Stomach (tissue), 8 donors: ENCODE measurements at regions not wholly inside any gene's neighbourhood (a gene's known extent, or its start where the extent isn't known, plus 50 kb on each side); places are given as distances from the start of the nearest gene placed in this dataset.

Experiments
- DNase-seq, 2 donors: peaks; one replicate each; pipeline versions ENCODE4 v3.0.0 to v3.0.0-alpha.2; 2013 to 2019
- H3K27ac ChIP-seq, 5 donors: fragments of 200-600 bp in 4 of 5; sonication (generic) in 4 of 5; one replicate each; pipeline ENCODE4 v1.5.1; 2013 to 2019; ENCODE audit warnings: mild to moderate bottlenecking in 1 of 5, moderate library complexity in 1 of 5
- H3K27me3 ChIP-seq, 3 donors: fragments of 200-600 bp; sonication (generic); one replicate each; pipeline ENCODE4 v1.5.1; 2017 to 2019; ENCODE audit warnings: mixed run types in 1 of 3
- H3K36me3 ChIP-seq, 4 donors: fragments of 200-600 bp; sonication (generic); 1 replicate in 3 of 4; 2 replicates in 1 of 4; pipeline ENCODE4 v1.5.1; 2016 to 2019
- H3K4me1 ChIP-seq, 4 donors: fragments of 200-600 bp; sonication (generic); one replicate each; pipeline ENCODE4 v1.5.1; 2016 to 2019
- H3K4me3 ChIP-seq, 4 donors: fragments of 200-600 bp; sonication (generic) in 3 of 4; one replicate each; pipeline ENCODE4 v1.5.1; 2016 to 2019; ENCODE audit warnings: mild to moderate bottlenecking in 1 of 4
- H3K9me3 ChIP-seq, 4 donors: fragments of 200-600 bp; sonication (generic); one replicate each; pipeline ENCODE4 v1.5.1; 2016 to 2019
- CTCF ChIP-seq, 7 experiments: fragments of 450-650 bp in 4 of 7; fragments of 200-600 bp in 3 of 7; sonication (generic) in 3 of 7; IDR thresholded peaks; one replicate each; pipeline ENCODE4 v1.5.1; 2016 to 2019; ENCODE audit warnings: antibody characterized with exemption in 7 of 7, control low read depth in 2 of 7, mild to moderate bottlenecking in 1 of 7
- EP300 ChIP-seq: sonication (generic); formaldehyde crosslinking; IDR thresholded peaks from one replicate; pipeline ENCODE4 v1.6.1; 2017; ENCODE audit warnings: antibody characterized with exemption
- POLR2A ChIP-seq, 4 donors: fragments of 450-650 bp; IDR thresholded peaks; one replicate each; pipeline ENCODE4 v1.6.1; 2016; ENCODE audit warnings: antibody characterized with exemption in 4 of 4, control low read depth in 2 of 4, mild to moderate bottlenecking in 1 of 4, moderate library complexity in 1 of 4
- POLR2AphosphoS5 ChIP-seq, 3 donors: sonication (generic); formaldehyde crosslinking; IDR thresholded peaks; one replicate each; pipeline ENCODE4 v1.6.1; 2016; ENCODE audit warnings: antibody characterized with exemption in 3 of 3
- WGBS, 5 donors: extraction: QIAGEN DNeasy Blood & Tissue Kit in 3 of 5; methylation state at CpG; one replicate each; pipeline versions ENCODE4 v1.1.5 to v1.1.7; 2013 to 2018; 5-methylcytosine and 5-hydroxymethylcytosine counted together
- intact Hi-C: fragments of 100-400 bp; cut with DNase I; formaldehyde crosslinking; loops from one replicate; pipeline ENCODE4 v1.15.1; 2023; ENCODE audit warnings: low total_unique reads
- donor health status: healthy with polysubstance abuse.
- donor health status: Bipolar disorder and iron deficiency.
- donor health status: healthy.

- Histone ChIP-seq H3K27ac (no peak overlapping the region), H3K36me3 (no peaks in the 10 kb centered on the region), H3K9me3 (peaks cover 0 to 6% (median 0%) of the 10 kb centered on the region in 4 donors), H3K27me3 (peaks cover 0 to 18% (median 0%) of the 10 kb centered on the region in 3 donors), H3K4me3 (no peak overlapping the region), H3K4me1 (peaks cover 0 to 3% (median 0%) of the 10 kb centered on the region in 4 donors)
- intact Hi-C loops = no loop called here
- TF ChIP-seq CTCF (IDR thresholded peaks at IDR 0.05) (no peak), EP300 (no peak), POLR2A (IDR thresholded peaks at IDR 0.05) (no peak), POLR2AphosphoS5 (IDR thresholded peaks at IDR 0.05) (no peak)
- 72 to 86% (median 76%) methylated on average over 9 to 11 of the region's 11 CpGs for WGBS, 5 donors
- no peak for DNase-seq
Observed at GRCh38 chr16:54437401-54437800, 150.8 kb upstream of the IRX3 start.

GRCh38 chr16:54436346-54436745, 149.8 kb upstream of the IRX3 start:
- DNase-seq = no peak
- 81 to 91% (median 84%) methylated on average over 7 of the region's 7 CpGs for WGBS, 5 donors

GRCh38 chr16:54434859-54435258, 148.3 kb upstream of the IRX3 start:
- peaks cover 0 to 13% (median 7%) of the 10 kb centered on the region in 4 donors for H3K4me1 ChIP-seq
- no peak for DNase-seq
- H3K27me3 ChIP-seq = peaks cover 0 to 30% (median 0%) of the 10 kb centered on the region in 3 donors
- 91 to 98% (median 95%) methylated on average over 1 of the region's 1 CpG for WGBS, 5 donors
- no peak overlapping the region for H3K4me3 ChIP-seq
- no peak overlapping the region for H3K27ac ChIP-seq
- no peaks in the 10 kb centered on the region for H3K36me3 ChIP-seq
- peaks cover 0 to 13% (median 5%) of the 10 kb centered on the region in 4 donors for H3K9me3 ChIP-seq
- no peak for TF ChIP-seq CTCF (IDR thresholded peaks at IDR 0.05)
- no peak for TF ChIP-seq EP300
- no peak for TF ChIP-seq POLR2A (IDR thresholded peaks at IDR 0.05)
- TF ChIP-seq POLR2AphosphoS5 (IDR thresholded peaks at IDR 0.05) = no peak
- intact Hi-C loops = no loop called here

More at GRCh38 chr16:54436346-54436745, 149.8 kb upstream of the IRX3 start:
- intact Hi-C loops = no loop called here
- TF ChIP-seq POLR2A (IDR thresholded peaks at IDR 0.05) = no peak
- no peak for TF ChIP-seq EP300
- TF ChIP-seq POLR2AphosphoS5 (IDR thresholded peaks at IDR 0.05) = no peak
- TF ChIP-seq CTCF (IDR thresholded peaks at IDR 0.05) = no peak
- H3K4me1 ChIP-seq = peaks cover 0 to 3% (median under 1%) of the 10 kb centered on the region in 4 donors
- H3K9me3 ChIP-seq = peaks cover 0 to 6% (median 0%) of the 10 kb centered on the region in 4 donors
- H3K36me3 ChIP-seq = no peaks in the 10 kb centered on the region
- H3K4me3 ChIP-seq = no peak overlapping the region
- H3K27ac ChIP-seq = no peak overlapping the region
- H3K27me3 ChIP-seq = peaks cover 0 to 23% (median 0%) of the 10 kb centered on the region in 3 donors

GRCh38 chr16:54432897-54433229, 146.3 kb upstream of the IRX3 start:
- Histone ChIP-seq H3K27ac (no peak overlapping the region), H3K4me1 (peaks cover 0 to 13% (median 7%) of the 10 kb centered on the region in 4 donors), H3K4me3 (no peak overlapping the region), H3K9me3 (peaks cover 0 to 15% (median 12%) of the 10 kb centered on the region in 4 donors), H3K36me3 (no peaks in the 10 kb centered on the region), H3K27me3 (peaks cover 0 to 26% (median 0%) of the 10 kb centered on the region in 3 donors)
- WGBS, 5 donors = 88 to 91% (median 90%) methylated on average over 6 of the region's 6 CpGs
- intact Hi-C loops = no loop called here
- no peak for DNase-seq
- TF ChIP-seq POLR2A (IDR thresholded peaks at IDR 0.05) (no peak), CTCF (IDR thresholded peaks at IDR 0.05) (no peak), POLR2AphosphoS5 (IDR thresholded peaks at IDR 0.05) (no peak), EP300 (no peak)
